ENCODE measurements at regions not wholly inside any gene's neighbourhood (a gene's known extent, or its start where the extent isn't known, plus 50 kb on each side); places are given as distances from the start of the nearest gene placed in this dataset.
"Not testable (repeated sequence)": the region's sequence is repeated elsewhere in the genome, so short reads cannot be mapped to it uniquely, and the experiment has no call there.

- no peak overlapping the region for H3K27ac Mint-ChIP-seq (ENCODE audit: unreplicated experiment)
These were observed 101.0 kb upstream of the CPNE4 start for GRCh38 chr3:132135628-132136333.

GRCh38 chr3:132136334-132136716, 101.5 kb upstream of the CPNE4 start:
- Mint-ChIP-seq H3K4me3 (ENCODE audit: unreplicated experiment) (no peak overlapping the region), H3K27ac (ENCODE audit: unreplicated experiment) (no peak overlapping the region), H3K27me3 (ENCODE audit: unreplicated experiment) (peaks cover 2% of the 10 kb centered on the region), H3K36me3 (ENCODE audit: unreplicated experiment) (no peaks in the 10 kb centered on the region), H3K9me3 (ENCODE audit: unreplicated experiment) (no peaks in the 10 kb centered on the region), H3K4me1 (ENCODE audit: low read depth, unreplicated experiment) (no peaks in the 10 kb centered on the region)
- no peak for DNase-seq
- TF ChIP-seq CTCF (IDR thresholded peaks at IDR 0.05; ENCODE audit: partially characterized antibody, unreplicated experiment): no peak

More at GRCh38 chr3:132135628-132136333, 101.0 kb upstream of the CPNE4 start:
- no peak for TF ChIP-seq CTCF (IDR thresholded peaks at IDR 0.05; ENCODE audit: partially characterized antibody, unreplicated experiment)
- H3K27me3 Mint-ChIP-seq (ENCODE audit: unreplicated experiment): peaks cover 2% of the 10 kb centered on the region
- H3K36me3 Mint-ChIP-seq (ENCODE audit: unreplicated experiment): no peaks in the 10 kb centered on the region
- no peaks in the 10 kb centered on the region for H3K9me3 Mint-ChIP-seq (ENCODE audit: unreplicated experiment)
- no peak for DNase-seq
- H3K4me1 Mint-ChIP-seq (ENCODE audit: low read depth, unreplicated experiment): no peaks in the 10 kb centered on the region
- H3K4me3 Mint-ChIP-seq (ENCODE audit: unreplicated experiment): no peak overlapping the region

GRCh38 chr3:132136902-132137301, 102.1 kb upstream of the CPNE4 start:
- H3K9me3 Mint-ChIP-seq (ENCODE audit: unreplicated experiment); H3K27ac Mint-ChIP-seq (ENCODE audit: unreplicated experiment); H3K36me3 Mint-ChIP-seq (ENCODE audit: unreplicated experiment); H3K4me1 Mint-ChIP-seq (ENCODE audit: low read depth, unreplicated experiment); H3K27me3 Mint-ChIP-seq (ENCODE audit: unreplicated experiment); DNase-seq: not testable (repeated sequence)
- H3K4me3 Mint-ChIP-seq (ENCODE audit: unreplicated experiment): peak overlapping the region; percentile 77

- no peak for DNase-seq
- TF ChIP-seq CTCF (IDR thresholded peaks at IDR 0.05; ENCODE audit: partially characterized antibody, unreplicated experiment): no peak
- no peak overlapping the region for H3K4me3 Mint-ChIP-seq (ENCODE audit: unreplicated experiment)
- no peaks in the 10 kb centered on the region for H3K9me3 Mint-ChIP-seq (ENCODE audit: unreplicated experiment)
- H3K36me3 Mint-ChIP-seq (ENCODE audit: unreplicated experiment): no peaks in the 10 kb centered on the region
- no peaks in the 10 kb centered on the region for H3K4me1 Mint-ChIP-seq (ENCODE audit: low read depth, unreplicated experiment)
- H3K27ac Mint-ChIP-seq (ENCODE audit: unreplicated experiment): no peak overlapping the region
- H3K27me3 Mint-ChIP-seq (ENCODE audit: unreplicated experiment): no peaks in the 10 kb centered on the region
These were observed 111.0 kb upstream of the CPNE4 start for GRCh38 chr3:132145833-132146232.

GRCh38 chr3:132154619-132155018, 119.8 kb upstream of the CPNE4 start:
- Mint-ChIP-seq H3K9me3 (ENCODE audit: unreplicated experiment) (no peaks in the 10 kb centered on the region), H3K27me3 (ENCODE audit: unreplicated experiment) (no peaks in the 10 kb centered on the region), H3K27ac (ENCODE audit: unreplicated experiment) (peak overlapping the region; percentile 46), H3K36me3 (ENCODE audit: unreplicated experiment) (no peaks in the 10 kb centered on the region), H3K4me1 (ENCODE audit: low read depth, unreplicated experiment) (peaks cover 10% of the 10 kb centered on the region), H3K4me3 (ENCODE audit: unreplicated experiment) (peak overlapping the region; percentile 39)
- no peak for TF ChIP-seq CTCF (IDR thresholded peaks at IDR 0.05; ENCODE audit: partially characterized antibody, unreplicated experiment)
- DNase-seq: no peak

Measured in glutamatergic neuron (in vitro differentiated cells).